Psoas muscle (tissue), 7 donors: ENCODE measurements at regions not wholly inside any gene's neighbourhood (a gene's known extent, or its start where the extent isn't known, plus 50 kb on each side); places are given as distances from the start of the nearest gene placed in this dataset.

Experiments
- ATAC-seq, 4 donors: fragments of 200-7000 bp; cut with Tn5 transposase; one replicate each; pipeline ENCODE4 v1.9.1; 2020; ENCODE audit warnings: moderate library complexity in 3 of 4, mild to moderate bottlenecking in 2 of 4
- DNase-seq, 2 donors: peaks; one replicate each; pipeline ENCODE4 v3.0.0-alpha.2; 2020
- H3K27ac ChIP-seq: fragments of 200-600 bp; one replicate; pipeline ENCODE4 v1.8.0; 2022
- H3K27me3 ChIP-seq, 3 donors: fragments of 200-600 bp in 1 of 3; one replicate each; pipeline versions ENCODE4 v1.6.1 to v1.8.0; 2013 to 2022; ENCODE audit warnings: low read length in 2 of 3, mild to moderate bottlenecking in 2 of 3, moderate library complexity in 1 of 3; ENCODE audit not compliant: insufficient read depth in 3 of 3
- H3K36me3 ChIP-seq, 2 donors: fragments of 200-600 bp in 1 of 2; one replicate each; pipeline versions ENCODE4 v1.6.1 to v1.8.0; 2013 to 2022; ENCODE audit warnings: low read depth in 1 of 2, mild to moderate bottlenecking in 1 of 2, moderate library complexity in 1 of 2; ENCODE audit not compliant: insufficient read depth in 1 of 2
- H3K4me1 ChIP-seq: fragments of 200-600 bp; one replicate; pipeline ENCODE4 v1.8.0; 2022
- H3K4me3 ChIP-seq: fragments of 200-600 bp; one replicate; pipeline ENCODE4 v1.8.0; 2022; ENCODE audit warnings: mild to moderate bottlenecking
- H3K9me3 ChIP-seq: fragments of 200-600 bp; one replicate; pipeline ENCODE4 v1.8.0; 2022
- WGBS, 3 donors: extraction: QIAGEN DNeasy Blood & Tissue Kit; methylation state at CpG; one replicate each; pipeline versions ENCODE4 v1.1.6 to v1.1.7; 2013; 5-methylcytosine and 5-hydroxymethylcytosine counted together
- intact Hi-C, 2 donors: fragments of 100-400 bp; cut with DNase I; formaldehyde crosslinking; loops; one replicate each; pipeline versions ENCODE4 v1.11.0 to v1.14.2; 2022
- TF ChIP-seq, protein P1 (sequence below): fragments of 200-600 bp; IDR thresholded peaks from one replicate; pipeline ENCODE4 v1.8.0; 2022; ENCODE audit warnings: antibody characterized with exemption
- donor health status: healthy with polysubstance abuse.
- donor health status: DM: no; HTN: no; CAD: no; lungs with moderate emphysema.
- donor health status: Bipolar disorder and iron deficiency.
- donor health status: healthy.
- donor health status: DM: yes; HTN: yes; CAD: no.
- donor health status: DM: no; HTN: no; CAD: no.
- donor health status: DM: yes; HTN: yes; CAD: no.

DNA sequence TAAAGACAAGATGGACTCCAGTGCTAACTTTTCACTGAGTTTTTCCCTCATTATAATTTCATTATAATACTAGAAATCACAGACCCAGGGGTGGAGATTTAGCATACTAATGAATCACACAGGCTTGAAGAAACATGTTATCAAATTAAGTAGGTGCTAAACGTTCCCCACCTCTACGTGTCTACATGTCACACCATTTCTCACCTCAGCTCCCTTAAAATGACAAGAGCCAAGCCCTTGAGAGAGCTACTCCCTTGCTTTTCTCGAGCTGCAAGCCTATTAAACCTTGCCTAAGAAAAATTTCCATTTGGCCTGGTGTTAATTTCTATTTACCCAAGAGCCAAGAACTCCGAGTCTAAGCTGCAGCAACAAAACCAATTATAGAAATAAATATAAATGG lies 396.3 kb upstream of the NEGR1 start:
- Histone ChIP-seq H3K4me1 (no peaks in the 10 kb centered on the region), H3K9me3 (no peaks in the 10 kb centered on the region), H3K4me3 (no peak overlapping the region), H3K27ac (no peak overlapping the region), H3K36me3 (no peaks in the 10 kb centered on the region), H3K27me3 (no peaks in the 10 kb centered on the region)
- DNase-seq: no peak
- WGBS, 3 donors: 38 to 46% (median 41%) methylated on average over 4 of the region's 4 CpGs
- TF ChIP-seq, protein P1, sequence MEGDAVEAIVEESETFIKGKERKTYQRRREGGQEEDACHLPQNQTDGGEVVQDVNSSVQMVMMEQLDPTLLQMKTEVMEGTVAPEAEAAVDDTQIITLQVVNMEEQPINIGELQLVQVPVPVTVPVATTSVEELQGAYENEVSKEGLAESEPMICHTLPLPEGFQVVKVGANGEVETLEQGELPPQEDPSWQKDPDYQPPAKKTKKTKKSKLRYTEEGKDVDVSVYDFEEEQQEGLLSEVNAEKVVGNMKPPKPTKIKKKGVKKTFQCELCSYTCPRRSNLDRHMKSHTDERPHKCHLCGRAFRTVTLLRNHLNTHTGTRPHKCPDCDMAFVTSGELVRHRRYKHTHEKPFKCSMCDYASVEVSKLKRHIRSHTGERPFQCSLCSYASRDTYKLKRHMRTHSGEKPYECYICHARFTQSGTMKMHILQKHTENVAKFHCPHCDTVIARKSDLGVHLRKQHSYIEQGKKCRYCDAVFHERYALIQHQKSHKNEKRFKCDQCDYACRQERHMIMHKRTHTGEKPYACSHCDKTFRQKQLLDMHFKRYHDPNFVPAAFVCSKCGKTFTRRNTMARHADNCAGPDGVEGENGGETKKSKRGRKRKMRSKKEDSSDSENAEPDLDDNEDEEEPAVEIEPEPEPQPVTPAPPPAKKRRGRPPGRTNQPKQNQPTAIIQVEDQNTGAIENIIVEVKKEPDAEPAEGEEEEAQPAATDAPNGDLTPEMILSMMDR: no peak
- intact Hi-C loops: no loop called here
- no peak for ATAC-seq

DNA sequence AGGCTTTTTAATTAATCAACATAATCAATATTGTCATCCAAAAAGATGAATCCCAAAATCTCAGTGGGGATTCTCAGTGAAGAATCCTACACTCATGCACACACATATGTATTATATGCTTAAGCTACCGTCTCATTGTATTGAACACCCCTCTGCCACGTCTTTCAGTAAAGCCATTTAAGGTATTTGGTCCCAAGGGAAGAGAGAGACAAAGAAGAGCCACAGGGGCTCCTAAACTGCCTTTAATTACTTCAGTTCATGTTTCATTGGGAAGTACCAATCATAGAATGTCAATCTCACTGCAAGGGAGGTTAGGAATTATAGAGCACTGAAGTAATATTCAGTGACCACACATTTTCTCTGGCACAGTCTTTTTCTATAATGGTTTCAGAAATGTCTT lies 388.6 kb upstream of the NEGR1 start:
- H3K9me3 ChIP-seq: no peaks in the 10 kb centered on the region
- TF ChIP-seq, protein P1: no peak
- DNase-seq: no peak
- intact Hi-C loops: no loop called here
- ATAC-seq: no peak
- no peak overlapping the region for H3K4me3 ChIP-seq
- no peaks in the 10 kb centered on the region for H3K27me3 ChIP-seq
- no peaks in the 10 kb centered on the region for H3K4me1 ChIP-seq
- WGBS, 3 donors: 59 to 69% (median 60%) methylated on average over 2 of the region's 2 CpGs
- H3K27ac ChIP-seq: no peak overlapping the region
- H3K36me3 ChIP-seq: no peaks in the 10 kb centered on the region

DNA sequence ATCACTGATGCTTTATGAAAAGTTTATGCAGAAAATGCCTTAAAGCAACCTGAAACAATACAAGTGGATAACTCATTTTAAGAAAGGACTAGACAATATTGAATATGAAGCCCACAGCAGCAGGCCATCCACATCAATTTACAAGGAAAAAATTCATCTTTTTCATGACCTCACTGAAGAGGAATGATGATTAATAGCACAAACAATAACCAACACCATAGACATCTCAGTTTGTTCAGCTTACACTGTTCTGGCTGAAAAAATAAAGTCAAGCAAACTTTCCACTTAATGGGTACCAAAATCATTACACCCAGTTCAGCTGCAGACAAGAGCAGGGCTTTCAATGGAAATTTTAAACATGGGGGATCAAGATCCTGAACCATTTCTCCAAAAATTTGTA lies 380.6 kb upstream of the NEGR1 start:
- no peak overlapping the region for H3K4me3 ChIP-seq
- DNase-seq: no peak
- ATAC-seq: no peak
- TF ChIP-seq, protein P1: no peak
- intact Hi-C loops: no loop called here
- H3K36me3 ChIP-seq: no peaks in the 10 kb centered on the region
- H3K27me3 ChIP-seq: no peaks in the 10 kb centered on the region
- H3K27ac ChIP-seq: no peak overlapping the region
- H3K4me1 ChIP-seq: no peaks in the 10 kb centered on the region
- no peaks in the 10 kb centered on the region for H3K9me3 ChIP-seq

DNA sequence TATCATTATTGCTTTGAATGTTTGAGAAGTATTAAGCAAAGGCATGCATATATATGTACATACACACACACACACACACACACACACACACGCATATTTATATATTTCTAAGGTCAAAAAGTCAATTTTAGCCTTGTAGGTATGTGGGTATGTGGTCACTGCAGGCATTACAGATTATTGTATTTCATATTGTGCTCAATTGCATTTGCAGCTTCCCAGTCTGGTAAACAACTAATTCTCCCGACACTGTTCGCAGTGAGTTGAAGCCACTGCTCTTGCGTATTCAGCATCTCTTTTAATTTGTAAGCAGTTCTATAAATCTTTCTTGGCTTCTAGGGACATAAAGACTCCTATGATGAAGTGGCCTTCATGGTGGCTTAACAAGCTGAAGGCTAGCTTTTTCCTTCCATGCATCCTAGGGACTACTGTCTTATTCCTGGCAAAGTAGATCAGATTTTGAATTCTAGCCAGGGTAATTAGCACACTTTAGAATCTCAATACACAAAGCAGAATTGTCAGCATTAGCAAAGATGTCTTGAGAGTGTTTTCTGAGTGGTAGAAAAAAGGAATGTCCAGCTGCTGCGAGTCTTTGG lies 368.6 kb upstream of the NEGR1 start:
- Histone ChIP-seq H3K4me1 (no peaks in the 10 kb centered on the region), H3K4me3 (no peak overlapping the region), H3K27me3 (no peaks in the 10 kb centered on the region), H3K36me3 (no peaks in the 10 kb centered on the region), H3K9me3 (no peaks in the 10 kb centered on the region), H3K27ac (no peak overlapping the region)
- TF ChIP-seq, protein P1: no peak
- no peak for ATAC-seq
- 61 to 63% (median 62%) methylated on average over 5 of the region's 5 CpGs for WGBS, 3 donors
- intact Hi-C loops: no loop called here
- DNase-seq: no peak

DNA sequence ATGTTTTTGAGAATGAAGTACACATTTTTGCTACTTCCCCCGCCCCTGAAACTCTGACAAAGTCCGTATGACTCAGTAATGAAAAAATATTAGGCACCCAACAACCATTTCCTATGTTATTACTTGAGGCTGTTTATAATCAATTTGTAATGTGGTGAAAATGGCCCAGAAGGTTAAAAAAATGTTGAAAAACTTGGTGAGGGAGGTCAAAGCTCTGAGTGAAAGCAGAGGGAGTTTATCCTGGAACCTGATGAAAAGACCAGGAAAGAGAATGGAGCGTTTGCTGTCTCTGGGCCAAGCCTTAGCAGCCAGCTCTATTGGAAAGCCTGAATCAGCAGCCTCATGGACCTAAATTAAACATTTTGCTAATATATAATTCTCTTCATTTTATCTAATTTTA lies 367.7 kb upstream of the NEGR1 start:
- TF ChIP-seq, protein P1: no peak
- no peaks in the 10 kb centered on the region for H3K4me1 ChIP-seq
- ATAC-seq: no peak
- no peaks in the 10 kb centered on the region for H3K9me3 ChIP-seq
- no peaks in the 10 kb centered on the region for H3K27me3 ChIP-seq
- H3K27ac ChIP-seq: no peak overlapping the region
- H3K36me3 ChIP-seq: no peaks in the 10 kb centered on the region
- WGBS, 3 donors: 32 to 49% (median 39%) methylated on average over 3 of the region's 3 CpGs
- no peak for DNase-seq
- H3K4me3 ChIP-seq: no peak overlapping the region
- intact Hi-C loops: no loop called here
